Left cardiac atrium (tissue), 4 donors: ENCODE measurements at regions not wholly inside any gene's neighbourhood (a gene's known extent, or its start where the extent isn't known, plus 50 kb on each side); places are given as distances from the start of the nearest gene placed in this dataset.
A peak's percentile ranks its signal among the peaks of the same experiment; 100 is the strongest.

Experiments used
- ATAC-seq, 2 donors: fragments of 200-7000 bp; cut with Tn5 transposase; one replicate each; pipeline ENCODE4 v1.9.1; 2020; ENCODE audit warnings: mild to moderate bottlenecking in 2 of 2, moderate library complexity in 2 of 2
- DNase-seq: peaks from one replicate; pipeline ENCODE4 v3.0.0-alpha.2; 2020
- intact Hi-C, 2 donors: fragments of 100-400 bp; cut with DNase I; formaldehyde crosslinking; loops; one replicate each; pipeline versions ENCODE4 v1.14.1 to v1.15.1; 2022 to 2023
- donor health status: DM: no; HTN: yes; CAD: no.
- donor health status: DM: no; HTN: yes; CAD: no; lungs with severe emphysema.
- donor health status: DM: yes; HTN: yes; CAD: no.
- donor health status: Dilated cardiomyopathy.

DNA sequence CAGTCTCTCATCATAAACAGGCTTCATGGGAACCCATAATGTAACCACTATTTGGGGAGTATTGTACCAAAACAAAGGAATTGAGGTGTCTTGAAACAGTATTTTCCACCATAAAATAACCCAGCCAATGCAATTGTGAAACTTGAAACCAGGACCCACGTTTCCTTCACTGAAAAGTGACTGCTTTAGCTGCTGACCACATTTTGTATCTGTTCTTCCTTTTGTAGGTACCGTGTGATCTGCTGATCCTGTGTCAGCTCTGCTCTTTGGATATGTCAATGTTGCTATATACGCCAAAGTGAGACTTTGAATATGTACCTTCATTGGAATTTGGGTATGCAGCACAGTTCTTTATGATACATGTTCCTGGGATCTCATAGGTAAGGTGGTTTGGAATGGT lies 95.1 kb upstream of the CNTN1 start:
- no peak for ATAC-seq
- DNase-seq = no peak
- intact Hi-C loops = no loop called here

DNA sequence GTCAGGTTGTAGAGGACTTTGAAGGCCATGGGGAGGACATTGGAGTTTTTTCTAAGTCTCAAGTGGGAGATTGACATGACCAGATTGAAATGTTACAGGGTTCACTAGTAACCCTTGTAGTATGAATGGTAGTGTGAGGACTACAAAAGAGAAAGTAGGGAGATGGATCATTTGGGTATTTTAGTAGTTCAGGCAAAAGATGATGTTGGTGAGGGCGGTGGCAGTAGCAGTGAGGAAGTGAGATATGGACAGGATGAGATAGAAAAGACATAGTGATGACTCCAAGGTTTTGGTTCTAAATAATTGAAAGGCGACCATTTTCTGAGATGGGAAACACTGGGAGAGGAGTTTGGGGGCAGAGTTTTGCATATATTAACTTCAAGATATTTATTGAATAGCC lies 94.2 kb upstream of the CNTN1 start:
- no peak for DNase-seq
- no peak for ATAC-seq
- intact Hi-C loops = no loop called here

DNA sequence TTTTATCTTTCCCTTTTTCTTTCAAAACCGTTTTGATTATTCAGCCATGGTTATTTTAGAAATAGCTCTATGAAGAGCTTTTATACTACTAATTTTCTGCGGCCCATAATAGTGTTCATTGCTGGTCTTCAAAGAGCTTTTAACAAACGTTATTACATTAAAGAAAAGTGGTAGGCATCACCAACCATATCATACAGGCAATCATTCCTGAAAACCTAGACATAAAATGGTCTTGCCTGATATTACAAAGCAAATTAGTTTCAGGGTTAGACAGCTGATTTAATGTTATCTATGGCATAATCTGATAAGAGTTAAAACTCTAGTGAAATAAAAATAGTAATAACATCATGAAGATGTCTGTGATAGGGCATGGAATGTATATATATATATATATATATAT lies 89.7 kb upstream of the CNTN1 start:
- ATAC-seq = no peak
- DNase-seq = no peak
- intact Hi-C loops = no loop called here

DNA sequence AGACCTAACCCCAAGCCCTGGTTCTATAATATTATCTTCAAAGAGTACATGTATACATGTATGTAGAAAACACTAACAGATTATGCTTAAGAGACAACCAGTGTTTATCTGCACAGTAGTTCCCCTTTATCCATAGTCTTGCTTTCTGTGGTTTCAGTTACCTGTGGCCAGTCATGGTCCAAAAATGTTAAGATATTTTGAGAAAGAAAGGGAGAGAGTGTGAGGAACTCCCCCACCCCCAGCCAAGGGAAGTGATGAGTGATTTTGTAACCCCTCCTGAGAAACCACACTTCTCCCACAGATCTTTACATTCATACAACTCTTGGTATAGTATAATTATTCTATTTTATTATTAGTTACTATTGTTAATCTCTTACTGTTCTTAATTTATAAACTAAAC lies 77.3 kb upstream of the CNTN1 start:
- intact Hi-C loops = no loop called here
- no peak for ATAC-seq
- no peak for DNase-seq

DNA sequence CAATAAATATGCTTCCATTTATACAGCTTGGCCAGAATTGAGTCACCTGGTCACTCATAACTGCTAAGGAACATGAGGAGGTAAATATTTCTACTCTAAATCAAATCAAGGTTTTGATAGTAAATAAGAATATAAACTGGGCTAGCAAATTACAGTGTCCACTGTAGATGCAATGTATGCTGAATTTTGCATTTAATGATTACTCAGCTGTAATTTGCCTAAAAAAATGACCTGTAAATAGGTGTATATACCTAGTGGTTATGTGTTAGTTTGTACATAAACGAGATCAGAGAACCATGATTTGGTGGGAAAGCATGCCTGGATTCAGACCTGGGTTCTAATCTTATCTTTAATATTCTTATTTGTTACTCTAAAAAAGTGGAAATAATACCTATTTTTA lies 76.6 kb upstream of the CNTN1 start:
- ATAC-seq (no peak), DNase-seq (no peak)
- intact Hi-C loops = no loop called here

DNA sequence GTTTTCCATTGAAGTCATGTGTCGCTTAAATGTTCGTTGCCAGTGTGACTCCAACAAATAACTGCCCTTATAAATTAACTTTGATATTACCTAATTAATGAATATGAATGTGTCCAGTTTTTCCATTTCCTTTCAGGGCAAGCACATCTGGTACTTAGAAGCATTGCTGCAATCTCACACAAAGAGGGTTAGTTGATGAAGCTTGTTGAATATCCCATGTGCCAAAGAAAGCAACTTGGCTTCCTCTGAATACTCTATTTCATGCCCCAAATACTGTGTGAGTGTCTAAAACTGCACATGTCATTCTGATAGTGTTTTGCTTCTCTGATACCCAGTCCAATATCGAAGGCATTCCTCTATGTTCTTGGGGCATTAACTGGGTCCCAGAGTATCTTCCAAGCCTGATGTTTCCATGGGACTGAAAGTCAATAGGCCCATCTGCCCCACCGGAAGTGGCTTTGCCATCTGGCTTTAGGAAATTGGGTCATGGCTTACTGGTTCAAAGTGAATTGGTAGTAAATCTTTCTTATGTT lies 75.8 kb upstream of the CNTN1 start:
- DNase-seq = no peak
- ATAC-seq = no peak
- intact Hi-C loops = no loop called here

DNA sequence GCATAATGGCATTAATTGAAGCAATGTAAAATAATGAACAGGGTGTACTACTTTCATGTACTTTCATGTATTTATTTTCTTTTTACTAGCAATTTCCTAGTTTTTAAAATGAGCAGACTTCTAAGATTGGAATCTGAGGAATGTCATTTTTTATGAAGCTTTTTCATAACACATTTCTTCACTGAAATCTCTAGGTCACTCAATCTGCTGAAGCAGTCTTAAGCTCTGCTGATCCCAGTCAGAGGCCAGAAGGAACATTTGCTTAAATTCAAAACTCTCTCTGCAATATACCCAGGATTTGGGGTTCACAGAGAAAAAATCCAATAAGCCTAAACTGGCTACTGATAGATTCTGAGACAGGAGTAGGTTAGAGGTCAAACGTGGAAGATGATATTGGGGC lies 73.6 kb upstream of the CNTN1 start:
- intact Hi-C loops = no loop called here
- no peak for DNase-seq
- ATAC-seq = no peak

DNA sequence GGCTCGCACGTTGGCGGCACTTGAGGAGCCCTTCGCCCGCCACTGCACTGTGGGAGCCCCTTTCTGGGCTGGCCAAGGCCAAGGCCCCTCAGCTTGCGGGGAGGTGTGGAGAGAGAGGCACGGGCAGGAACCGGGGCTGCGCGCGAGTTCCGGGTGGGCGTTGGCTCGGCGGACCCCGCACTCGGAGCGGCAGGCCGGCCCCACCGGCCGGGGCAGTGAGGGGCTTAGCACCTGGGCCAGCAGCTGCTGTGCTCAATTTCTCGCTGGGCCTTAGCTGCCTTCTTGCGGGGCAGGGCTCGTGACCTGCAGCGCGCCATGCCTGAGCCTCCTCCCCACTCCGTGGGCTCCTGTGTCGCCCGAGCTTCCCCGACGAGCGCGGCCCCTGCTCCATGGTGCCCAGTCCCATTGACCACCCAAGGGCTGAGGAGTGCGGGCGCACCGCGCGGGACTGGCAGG lies 71.6 kb upstream of the CNTN1 start:
- no peak for ATAC-seq
- intact Hi-C loops = loop anchor here (5.0 to 10.0 kb wide), 2 partner anchors 294 to 302 kb away; no protein-coding TSS in a partner anchor
- no peak for DNase-seq

DNA sequence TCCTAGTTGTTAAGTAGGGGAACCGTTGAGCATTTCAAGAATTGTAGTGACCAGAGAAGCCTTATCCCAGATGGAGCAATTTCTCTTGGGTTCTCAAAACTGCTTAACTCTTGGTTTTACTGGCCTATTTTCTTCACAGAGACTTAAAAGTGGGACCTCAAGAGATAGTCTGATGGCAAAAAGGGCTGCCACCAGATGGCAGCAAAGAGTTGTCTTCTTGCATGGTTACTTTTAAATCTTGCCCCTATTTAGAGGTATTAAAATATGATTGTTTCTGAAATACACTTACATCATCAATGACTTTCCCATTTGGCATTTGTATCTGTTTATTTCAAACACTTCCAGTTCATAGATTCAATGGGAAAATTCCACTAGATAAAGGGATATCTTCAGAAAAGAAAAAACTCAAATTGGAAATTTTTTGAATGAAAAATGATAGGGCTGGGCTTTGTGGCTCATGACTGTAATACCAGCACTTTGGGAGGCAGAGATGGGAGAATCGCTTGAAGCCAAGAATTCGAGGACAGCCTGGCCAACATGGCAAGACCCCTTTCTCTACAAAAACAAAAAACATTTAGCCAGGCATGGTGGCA lies 69.9 kb upstream of the CNTN1 start:
- peak; percentile 49 for DNase-seq
- intact Hi-C loops = loop anchor here (5.0 to 10.0 kb wide), 2 partner anchors 292 to 300 kb away; no protein-coding TSS in a partner anchor
- ATAC-seq = no peak

DNA sequence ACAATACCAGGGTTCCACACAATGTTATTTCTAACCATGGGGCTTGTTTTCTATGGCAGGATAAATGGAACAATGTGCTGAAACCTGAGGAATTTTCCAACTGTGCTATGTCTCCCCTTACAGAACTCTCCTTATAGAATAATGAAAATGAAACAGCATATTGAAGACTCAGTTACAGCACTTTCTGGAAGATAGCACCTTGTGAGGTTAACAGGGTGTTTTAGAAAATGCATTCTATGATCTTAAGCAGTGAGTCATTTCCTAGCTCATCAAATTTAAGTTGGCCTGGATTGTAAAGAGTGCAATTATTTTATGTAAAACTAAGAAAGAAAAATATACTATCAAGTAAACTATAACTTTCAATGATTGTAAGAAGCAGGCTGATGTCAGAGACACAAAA lies 60.1 kb upstream of the CNTN1 start:
- intact Hi-C loops = no loop called here
- ATAC-seq = no peak

DNA sequence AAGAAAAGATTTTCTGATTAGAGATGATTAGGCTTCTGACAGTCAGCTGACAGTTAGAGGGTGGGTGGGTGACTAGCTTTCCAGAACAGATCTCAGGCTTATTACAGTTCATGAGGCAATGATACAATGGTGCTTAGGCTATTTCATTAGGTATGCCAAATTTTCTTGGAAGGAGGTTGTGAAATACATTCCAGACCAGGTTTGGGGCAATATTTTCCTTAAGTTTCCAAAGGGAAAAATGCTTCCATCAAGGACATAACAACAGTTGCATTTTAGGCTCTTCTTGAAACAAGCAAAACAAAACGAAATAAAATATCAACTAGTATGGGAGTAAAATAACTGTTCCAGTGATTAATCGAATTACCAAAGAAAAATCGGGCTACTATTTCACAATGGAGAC lies 59.3 kb upstream of the CNTN1 start:
- ATAC-seq = no peak
- no peak for DNase-seq
- intact Hi-C loops = no loop called here

More for the DNA sequence above, 60.1 kb upstream of the CNTN1 start:
- DNase-seq = no peak

DNA sequence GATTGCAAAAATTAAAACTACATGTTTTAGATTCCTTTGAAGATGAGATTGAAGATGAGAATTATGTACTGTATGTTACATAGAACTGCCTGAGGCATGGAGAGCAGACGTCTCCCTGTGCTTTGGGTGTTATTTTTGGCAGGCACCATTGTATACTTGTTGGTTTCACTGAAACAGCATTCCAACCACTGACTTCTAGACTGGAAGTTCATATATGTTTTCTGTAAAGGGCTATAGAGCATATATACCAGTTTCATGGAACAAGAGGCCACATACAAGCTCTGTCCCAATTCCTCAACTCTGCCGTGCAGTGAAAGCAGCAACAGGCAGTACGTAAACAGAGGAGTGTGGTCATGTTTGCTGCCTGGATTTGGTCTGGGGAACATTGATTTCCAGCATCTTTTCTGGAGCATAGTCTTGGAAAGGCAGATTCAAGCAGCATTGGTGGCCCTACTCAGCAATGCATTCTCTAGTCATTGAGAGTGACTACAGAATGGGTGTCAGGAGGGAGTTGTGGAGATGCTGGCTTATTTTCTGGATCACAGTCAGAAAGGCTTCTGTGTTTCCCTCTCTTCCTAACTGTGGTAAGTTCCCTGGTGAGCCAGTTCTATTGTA lies 57.6 kb upstream of the CNTN1 start:
- ATAC-seq (no peak), DNase-seq (no peak)
- intact Hi-C loops = no loop called here

DNA sequence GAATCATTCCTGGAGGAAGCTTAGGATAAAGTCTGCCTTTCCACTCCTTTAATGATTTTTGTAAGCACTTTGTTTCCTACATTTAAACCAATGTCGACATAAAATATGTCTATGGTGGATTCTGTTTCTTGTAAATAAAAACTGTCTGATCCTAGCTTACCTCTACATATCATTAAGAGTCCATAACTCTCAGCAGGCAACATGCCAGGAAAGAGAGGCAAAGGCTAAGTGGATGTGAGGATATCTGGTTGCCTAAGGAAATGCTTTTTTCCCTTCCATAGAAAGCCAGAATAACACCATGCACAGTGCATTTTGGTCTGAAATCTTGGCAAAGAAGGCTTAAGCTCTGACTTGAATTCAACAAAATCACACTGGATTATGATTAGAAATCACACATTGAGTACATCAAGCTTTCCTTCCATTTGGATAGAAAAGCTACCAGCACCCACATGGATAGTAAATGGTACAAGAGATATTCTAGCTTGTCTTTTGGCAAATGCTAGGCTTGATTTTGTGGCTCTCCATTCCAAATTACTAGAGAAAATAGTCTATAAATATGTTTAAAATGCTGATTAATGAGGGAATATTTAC lies 57.0 kb upstream of the CNTN1 start:
- no peak for DNase-seq
- intact Hi-C loops = no loop called here
- no peak for ATAC-seq
